ENCODE measurements at regions not wholly inside any gene's neighbourhood (a gene's known extent, or its start where the extent isn't known, plus 50 kb on each side); places are given as distances from the start of the nearest gene placed in this dataset.

- H3K27me3 Mint-ChIP-seq (ENCODE audit: insufficient read depth, unreplicated experiment): peaks cover 27% of the 10 kb centered on the region
- BruUV-seq (replicated peaks): no TSS peak
- intact Hi-C loops (cut with micrococcal nuclease): no loop called here
- no peak for DNase-seq (ENCODE audit: unreplicated experiment)
- TF ChIP-seq CTCF (IDR thresholded peaks at IDR 0.05; ENCODE audit: unreplicated experiment): no peak
- ChIA-PET POLR2A (no interaction called here), CTCF (no interaction called here)
- no peaks in the 10 kb centered on the region for H3K36me3 Mint-ChIP-seq (ENCODE audit: insufficient read depth, unreplicated experiment)
- no peak overlapping the region for H3K27ac Mint-ChIP-seq (ENCODE audit: low read depth, unreplicated experiment)
- no peak overlapping the region for H3K4me3 Mint-ChIP-seq (ENCODE audit: unreplicated experiment)
- H3K4me1 Mint-ChIP-seq (ENCODE audit: insufficient read depth, unreplicated experiment): no peaks in the 10 kb centered on the region
- H3K9me3 Mint-ChIP-seq (ENCODE audit: unreplicated experiment): no peaks in the 10 kb centered on the region
Observed at GRCh38 chr9:135240222-135240621, 152.8 kb downstream of the OLFM1 start.

- no TSS peak for BruUV-seq (replicated peaks)
- peaks cover 34% of the 10 kb centered on the region for H3K27me3 Mint-ChIP-seq (ENCODE audit: insufficient read depth, unreplicated experiment)
- POLR2A ChIA-PET: no interaction called here
- no peaks in the 10 kb centered on the region for H3K36me3 Mint-ChIP-seq (ENCODE audit: insufficient read depth, unreplicated experiment)
- CTCF ChIA-PET: no interaction called here
- intact Hi-C loops (cut with micrococcal nuclease): no loop called here
- H3K4me1 Mint-ChIP-seq (ENCODE audit: insufficient read depth, unreplicated experiment): no peaks in the 10 kb centered on the region
- TF ChIP-seq CTCF (IDR thresholded peaks at IDR 0.05; ENCODE audit: unreplicated experiment): no peak
- H3K4me3 Mint-ChIP-seq (ENCODE audit: unreplicated experiment): no peak overlapping the region
- no peak overlapping the region for H3K27ac Mint-ChIP-seq (ENCODE audit: low read depth, unreplicated experiment)
- no peaks in the 10 kb centered on the region for H3K9me3 Mint-ChIP-seq (ENCODE audit: unreplicated experiment)
- DNase-seq (ENCODE audit: unreplicated experiment): no peak
Observed at GRCh38 chr9:135240871-135241311, 153.4 kb downstream of the OLFM1 start.

- Mint-ChIP-seq H3K4me1 (ENCODE audit: insufficient read depth, unreplicated experiment) (no peaks in the 10 kb centered on the region), H3K27me3 (ENCODE audit: insufficient read depth, unreplicated experiment) (peaks cover 40% of the 10 kb centered on the region), H3K27ac (ENCODE audit: low read depth, unreplicated experiment) (no peak overlapping the region), H3K9me3 (ENCODE audit: unreplicated experiment) (no peaks in the 10 kb centered on the region), H3K36me3 (ENCODE audit: insufficient read depth, unreplicated experiment) (no peaks in the 10 kb centered on the region), H3K4me3 (ENCODE audit: unreplicated experiment) (no peak overlapping the region)
- intact Hi-C loops (cut with micrococcal nuclease): no loop called here
- CTCF ChIA-PET: no interaction called here
- POLR2A ChIA-PET: no interaction called here
- BruUV-seq (replicated peaks): no TSS peak
- DNase-seq (ENCODE audit: unreplicated experiment): peak; percentile 28
- no peak for TF ChIP-seq CTCF (IDR thresholded peaks at IDR 0.05; ENCODE audit: unreplicated experiment)
Observed at GRCh38 chr9:135241381-135242048, 154.0 kb downstream of the OLFM1 start.

- peaks cover 45% of the 10 kb centered on the region for H3K27me3 Mint-ChIP-seq (ENCODE audit: insufficient read depth, unreplicated experiment)
- no peak overlapping the region for H3K27ac Mint-ChIP-seq (ENCODE audit: low read depth, unreplicated experiment)
- DNase-seq (ENCODE audit: unreplicated experiment): no peak
- no peaks in the 10 kb centered on the region for H3K4me1 Mint-ChIP-seq (ENCODE audit: insufficient read depth, unreplicated experiment)
- ChIA-PET POLR2A (no interaction called here), CTCF (no interaction called here)
- H3K9me3 Mint-ChIP-seq (ENCODE audit: unreplicated experiment): no peaks in the 10 kb centered on the region
- intact Hi-C loops (cut with micrococcal nuclease): no loop called here
- TF ChIP-seq CTCF (IDR thresholded peaks at IDR 0.05; ENCODE audit: unreplicated experiment): no peak
- BruUV-seq (replicated peaks): no TSS peak
- H3K36me3 Mint-ChIP-seq (ENCODE audit: insufficient read depth, unreplicated experiment): no peaks in the 10 kb centered on the region
- no peak overlapping the region for H3K4me3 Mint-ChIP-seq (ENCODE audit: unreplicated experiment)
Observed at GRCh38 chr9:135242049-135242396, 154.6 kb downstream of the OLFM1 start.

Measured in MCF 10A (cell line).